Memory B cell (primary cell): ENCODE measurements at regions not wholly inside any gene's neighbourhood (a gene's known extent, or its start where the extent isn't known, plus 50 kb on each side); places are given as distances from the start of the nearest gene placed in this dataset.

Experiments
- ATAC-seq: fragments of 150-1000 bp; cut with Tn5 transposase; 2 replicates; pipeline ENCODE4 v1.10.0; 2021; ENCODE audit warnings: low read depth, mild to moderate bottlenecking, moderate library complexity
- DNase-seq, 2 donors: peaks; one replicate each; pipeline ENCODE4 v3.0.0; 2022; ENCODE audit warnings: low spot score in 2 of 2
- H3K27ac Mint-ChIP-seq: one replicate; pipeline ENCODE4 v1.8.0; 2022; ENCODE audit warnings: mild to moderate bottlenecking, moderate library complexity, mixed read lengths
- H3K27me3 Mint-ChIP-seq: one replicate; pipeline ENCODE4 v1.8.0; 2022; ENCODE audit warnings: mixed read lengths
- H3K36me3 Mint-ChIP-seq: one replicate; pipeline ENCODE4 v1.8.0; 2022; ENCODE audit warnings: mild to moderate bottlenecking, mixed read lengths
- H3K4me1 Mint-ChIP-seq: one replicate; pipeline ENCODE4 v1.8.0; 2022; ENCODE audit warnings: mixed read lengths
- H3K4me3 Mint-ChIP-seq: one replicate; pipeline ENCODE4 v1.8.0; 2022; ENCODE audit warnings: mild to moderate bottlenecking, moderate library complexity, mixed read lengths
- H3K9me3 Mint-ChIP-seq: one replicate; pipeline ENCODE4 v1.8.0; 2022; ENCODE audit warnings: mixed read lengths

GRCh38 chr15:29418931-29419330 is 149.3 kb upstream of the NSMCE3 start:
- no peaks in the 10 kb centered on the region for H3K36me3 Mint-ChIP-seq

GRCh38 chr15:29418178-29418577 is 148.6 kb upstream of the NSMCE3 start:
- H3K36me3 Mint-ChIP-seq: no peaks in the 10 kb centered on the region
- no peak overlapping the region for H3K27ac Mint-ChIP-seq
- ATAC-seq: no peak
- H3K4me3 Mint-ChIP-seq: no peak overlapping the region
- H3K27me3 Mint-ChIP-seq: peaks cover 2% of the 10 kb centered on the region
- no peak for DNase-seq
- peaks cover 2% of the 10 kb centered on the region for H3K9me3 Mint-ChIP-seq
- H3K4me1 Mint-ChIP-seq: peaks cover 5% of the 10 kb centered on the region

More at GRCh38 chr15:29418931-29419330, 149.3 kb upstream of the NSMCE3 start:
- ATAC-seq (no peak), DNase-seq (no peak)
- Mint-ChIP-seq H3K9me3 (peaks cover 2% of the 10 kb centered on the region), H3K4me1 (peaks cover 5% of the 10 kb centered on the region), H3K4me3 (no peak overlapping the region), H3K27me3 (peaks cover 2% of the 10 kb centered on the region), H3K27ac (no peak overlapping the region)

DNA sequence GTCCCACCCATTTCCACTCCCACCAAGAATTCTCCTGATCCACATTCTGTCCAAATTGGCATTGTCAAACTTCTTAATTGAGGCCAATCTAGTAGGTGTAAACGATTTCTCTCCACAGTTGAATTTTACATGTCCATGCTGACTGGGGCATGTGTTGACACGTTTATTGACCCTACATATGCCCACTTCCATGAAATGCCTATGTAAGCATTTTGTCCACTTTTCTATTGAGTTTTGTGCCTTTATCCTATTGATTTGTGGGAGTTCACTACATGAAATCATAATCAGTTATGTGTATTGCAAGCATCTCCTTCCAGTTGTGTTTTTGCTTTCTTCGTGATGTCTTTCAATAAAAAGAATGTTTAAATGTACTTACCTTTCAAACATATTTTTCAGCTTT is 141.7 kb upstream of the NSMCE3 start:
- no peak for ATAC-seq
- no peaks in the 10 kb centered on the region for H3K36me3 Mint-ChIP-seq

DNA sequence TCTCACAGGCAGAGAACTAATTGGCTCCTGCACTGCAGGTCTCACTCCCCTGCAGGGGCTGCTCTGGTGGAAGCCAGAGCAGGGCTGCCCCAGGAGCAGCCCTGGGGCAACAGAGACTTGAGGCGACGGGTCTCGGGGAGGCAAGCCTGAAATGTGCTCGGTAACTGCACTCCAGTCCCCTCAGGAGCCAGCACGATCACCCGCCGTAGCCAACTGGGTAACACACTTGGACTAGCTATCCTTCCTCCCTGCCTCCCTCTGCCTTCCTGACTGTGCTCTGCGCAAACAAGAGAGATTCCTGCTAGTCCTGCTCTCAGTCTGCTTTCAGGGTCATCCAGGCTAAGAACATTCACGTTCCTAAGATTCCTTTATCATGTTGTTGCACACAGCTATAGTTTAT is 140.7 kb upstream of the NSMCE3 start:
- Mint-ChIP-seq H3K27me3 (peaks cover 9% of the 10 kb centered on the region), H3K27ac (no peak overlapping the region), H3K9me3 (peaks cover 3% of the 10 kb centered on the region), H3K4me3 (no peak overlapping the region), H3K4me1 (no peaks in the 10 kb centered on the region), H3K36me3 (no peaks in the 10 kb centered on the region)
- DNase-seq (no peak), ATAC-seq (no peak)

More for the DNA sequence above, 141.7 kb upstream of the NSMCE3 start:
- H3K27me3 Mint-ChIP-seq: peaks cover 9% of the 10 kb centered on the region
- H3K4me1 Mint-ChIP-seq: no peaks in the 10 kb centered on the region
- no peak for DNase-seq
- H3K4me3 Mint-ChIP-seq: no peak overlapping the region
- H3K9me3 Mint-ChIP-seq: peaks cover 3% of the 10 kb centered on the region
- no peak overlapping the region for H3K27ac Mint-ChIP-seq

DNA sequence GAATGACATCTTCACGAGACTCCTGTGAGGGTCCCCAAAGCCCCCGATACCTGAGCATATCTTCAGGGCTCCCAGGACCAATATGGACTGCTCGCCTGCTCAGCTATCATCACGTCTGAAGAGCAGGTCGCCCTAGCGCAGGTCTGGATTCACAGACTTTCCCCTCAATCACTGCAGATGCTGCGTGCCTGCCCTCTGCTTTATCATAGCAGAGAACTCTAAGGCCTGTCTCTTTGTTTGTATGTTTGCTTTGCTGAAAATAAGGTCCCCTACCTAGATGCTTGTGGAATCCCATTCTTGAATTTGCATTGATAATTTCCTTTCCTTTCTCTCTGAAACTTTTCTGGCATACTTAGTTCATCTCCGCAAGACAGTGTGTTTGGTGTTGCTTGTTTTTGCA is 140.3 kb upstream of the NSMCE3 start:
- Mint-ChIP-seq H3K9me3 (peaks cover 3% of the 10 kb centered on the region), H3K4me1 (no peaks in the 10 kb centered on the region), H3K4me3 (no peak overlapping the region), H3K36me3 (no peaks in the 10 kb centered on the region), H3K27me3 (peaks cover 9% of the 10 kb centered on the region), H3K27ac (no peak overlapping the region)
- DNase-seq (no peak), ATAC-seq (no peak)

- DNase-seq (no peak), ATAC-seq (no peak)
- peaks cover 4% of the 10 kb centered on the region for H3K27me3 Mint-ChIP-seq
- H3K27ac Mint-ChIP-seq: no peak overlapping the region
- H3K4me1 Mint-ChIP-seq: no peaks in the 10 kb centered on the region
- no peak overlapping the region for H3K4me3 Mint-ChIP-seq
- no peaks in the 10 kb centered on the region for H3K36me3 Mint-ChIP-seq
- H3K9me3 Mint-ChIP-seq: peaks cover 3% of the 10 kb centered on the region
These were observed 135.9 kb upstream of the NSMCE3 start for GRCh38 chr15:29405564-29405963.

GRCh38 chr15:29403772-29404171 is 134.2 kb upstream of the NSMCE3 start:
- DNase-seq (no peak), ATAC-seq (no peak)
- Mint-ChIP-seq H3K4me3 (no peak overlapping the region), H3K4me1 (peaks cover 2% of the 10 kb centered on the region), H3K27me3 (peaks cover 4% of the 10 kb centered on the region), H3K9me3 (peaks cover 3% of the 10 kb centered on the region), H3K36me3 (no peaks in the 10 kb centered on the region), H3K27ac (no peak overlapping the region)

DNA sequence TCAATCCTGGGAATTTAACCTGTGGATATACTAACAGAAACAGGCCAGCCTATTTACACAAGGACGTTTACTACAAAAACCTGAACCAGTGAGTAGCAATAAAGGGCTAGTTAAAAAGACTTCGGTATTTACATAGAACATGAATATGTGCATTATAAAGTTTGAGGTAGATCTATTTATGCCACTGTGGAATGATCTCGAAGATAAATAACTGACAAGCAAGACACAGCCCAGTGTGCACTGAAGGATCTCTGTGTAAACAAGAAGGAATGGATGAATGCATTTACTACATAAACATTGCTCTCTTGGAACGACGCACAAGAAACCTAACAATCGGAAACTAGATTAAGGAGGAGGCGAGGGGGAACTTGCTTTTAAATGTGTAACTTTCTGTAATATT is 132.0 kb upstream of the NSMCE3 start:
- H3K36me3 Mint-ChIP-seq: no peaks in the 10 kb centered on the region
- DNase-seq: no peak
- peaks cover 2% of the 10 kb centered on the region for H3K27me3 Mint-ChIP-seq
- H3K27ac Mint-ChIP-seq: no peak overlapping the region
- H3K4me3 Mint-ChIP-seq: no peak overlapping the region
- peaks cover under 1% of the 10 kb centered on the region for H3K9me3 Mint-ChIP-seq
- ATAC-seq: no peak
- H3K4me1 Mint-ChIP-seq: peaks cover 3% of the 10 kb centered on the region

GRCh38 chr15:29400701-29401100 is 131.1 kb upstream of the NSMCE3 start:
- no peak overlapping the region for H3K4me3 Mint-ChIP-seq
- H3K36me3 Mint-ChIP-seq: no peaks in the 10 kb centered on the region
- peaks cover 1% of the 10 kb centered on the region for H3K27me3 Mint-ChIP-seq
- H3K27ac Mint-ChIP-seq: no peak overlapping the region
- no peak for ATAC-seq
- DNase-seq: no peak
- H3K9me3 Mint-ChIP-seq: no peaks in the 10 kb centered on the region
- peaks cover 3% of the 10 kb centered on the region for H3K4me1 Mint-ChIP-seq

DNA sequence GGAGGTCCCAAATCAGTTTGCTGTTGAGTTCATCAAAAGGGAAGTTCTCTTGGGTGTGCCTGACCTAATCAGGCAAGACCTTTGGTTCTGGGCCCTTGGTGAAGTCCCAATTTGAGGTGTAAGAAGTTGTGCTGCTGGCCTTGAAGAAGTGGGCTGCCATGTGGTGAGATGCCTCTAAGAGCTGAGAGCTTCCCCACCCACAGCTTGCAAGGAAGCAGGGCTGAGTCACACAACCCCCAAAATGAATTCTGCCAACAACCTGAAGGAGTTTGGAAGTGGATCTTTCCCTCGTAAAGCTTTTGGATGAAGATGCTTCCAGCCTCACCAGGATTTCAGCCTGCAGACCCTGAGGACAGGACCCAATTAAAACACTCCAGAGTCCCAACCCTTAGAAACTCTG is 129.3 kb upstream of the NSMCE3 start:
- no peak overlapping the region for H3K4me3 Mint-ChIP-seq
- no peak for ATAC-seq

GRCh38 chr15:29396176-29396811 is 126.7 kb upstream of the NSMCE3 start:
- H3K9me3 Mint-ChIP-seq: peaks cover 2% of the 10 kb centered on the region
- ATAC-seq (no peak), DNase-seq (no peak)
- H3K4me1 Mint-ChIP-seq: peaks cover 3% of the 10 kb centered on the region
- H3K36me3 Mint-ChIP-seq: peaks cover 2% of the 10 kb centered on the region
- H3K27ac Mint-ChIP-seq: no peak overlapping the region
- peaks cover 1% of the 10 kb centered on the region for H3K27me3 Mint-ChIP-seq
- H3K4me3 Mint-ChIP-seq: no peak overlapping the region

More for the DNA sequence above, 129.3 kb upstream of the NSMCE3 start:
- Mint-ChIP-seq H3K27ac (no peak overlapping the region), H3K36me3 (no peaks in the 10 kb centered on the region), H3K27me3 (peaks cover 1% of the 10 kb centered on the region), H3K9me3 (no peaks in the 10 kb centered on the region), H3K4me1 (peaks cover 3% of the 10 kb centered on the region)
- no peak for DNase-seq

- ATAC-seq (no peak), DNase-seq (no peak)
- no peaks in the 10 kb centered on the region for H3K27me3 Mint-ChIP-seq
- H3K36me3 Mint-ChIP-seq: peaks cover 2% of the 10 kb centered on the region
- peaks cover 2% of the 10 kb centered on the region for H3K9me3 Mint-ChIP-seq
- H3K27ac Mint-ChIP-seq: no peak overlapping the region
- no peaks in the 10 kb centered on the region for H3K4me1 Mint-ChIP-seq
- no peak overlapping the region for H3K4me3 Mint-ChIP-seq
These were observed 123.8 kb upstream of the NSMCE3 start for GRCh38 chr15:29393443-29393842.

DNA sequence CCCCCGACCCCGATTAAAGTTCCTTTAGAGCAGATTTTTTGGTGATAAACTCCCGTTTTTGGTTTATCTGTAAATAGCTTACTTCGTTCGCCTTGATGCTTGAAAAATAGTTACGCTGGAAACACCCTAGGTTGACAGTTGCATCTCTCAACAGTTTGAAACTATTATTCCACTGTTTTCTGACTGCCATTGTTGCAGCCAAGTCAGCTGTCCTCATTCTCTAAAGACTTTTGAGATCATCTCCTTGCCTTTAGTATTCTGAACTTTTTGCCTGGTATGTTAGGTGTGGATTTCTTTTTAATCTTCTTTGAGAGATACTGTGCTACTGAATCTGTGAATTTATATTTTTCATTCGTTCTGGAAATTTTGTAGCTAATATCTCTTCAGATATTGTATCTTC is 122.7 kb upstream of the NSMCE3 start:
- DNase-seq: no peak
- H3K27ac Mint-ChIP-seq: no peak overlapping the region
- peaks cover 2% of the 10 kb centered on the region for H3K36me3 Mint-ChIP-seq
- no peak for ATAC-seq
- no peak overlapping the region for H3K4me3 Mint-ChIP-seq
- no peaks in the 10 kb centered on the region for H3K4me1 Mint-ChIP-seq
- peaks cover 2% of the 10 kb centered on the region for H3K9me3 Mint-ChIP-seq
- H3K27me3 Mint-ChIP-seq: no peaks in the 10 kb centered on the region

GRCh38 chr15:29390051-29390450 is 120.4 kb upstream of the NSMCE3 start:
- Mint-ChIP-seq H3K27ac (no peak overlapping the region), H3K4me3 (no peak overlapping the region), H3K27me3 (peaks cover 1% of the 10 kb centered on the region), H3K36me3 (peaks cover 2% of the 10 kb centered on the region), H3K4me1 (no peaks in the 10 kb centered on the region), H3K9me3 (peaks cover 2% of the 10 kb centered on the region)
- DNase-seq: no peak
- no peak for ATAC-seq

DNA sequence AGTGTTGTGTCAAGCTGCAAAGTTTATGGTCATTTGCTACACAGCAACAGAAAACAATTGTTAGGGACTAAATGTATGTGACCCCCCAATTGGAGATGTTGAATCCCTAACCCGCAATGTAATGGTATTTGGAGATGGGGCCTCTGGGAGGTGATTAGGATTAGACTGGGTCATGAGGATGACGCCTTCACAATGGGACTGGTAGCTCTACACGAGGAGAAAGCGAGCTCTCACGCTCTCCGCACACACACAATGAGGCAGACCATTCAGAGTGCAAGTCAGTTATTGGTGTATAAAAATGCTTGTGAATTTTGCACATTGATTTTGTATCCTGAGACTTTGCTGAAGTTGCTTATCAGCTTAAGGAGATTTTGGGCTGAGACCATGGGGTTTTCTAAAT is 116.9 kb upstream of the NSMCE3 start:
- no peak overlapping the region for H3K27ac Mint-ChIP-seq
- DNase-seq: no peak
- H3K4me3 Mint-ChIP-seq: no peak overlapping the region
- no peaks in the 10 kb centered on the region for H3K9me3 Mint-ChIP-seq
- ATAC-seq: no peak
- H3K36me3 Mint-ChIP-seq: no peaks in the 10 kb centered on the region
- H3K4me1 Mint-ChIP-seq: no peaks in the 10 kb centered on the region
- H3K27me3 Mint-ChIP-seq: peaks cover 13% of the 10 kb centered on the region
